WTC11 (cell line): ENCODE measurements at regions not wholly inside any gene's neighbourhood (a gene's known extent, or its start where the extent isn't known, plus 50 kb on each side); places are given as distances from the start of the nearest gene placed in this dataset.

ENCODE experiments used
- ATAC-seq: fragments of 200-7000 bp; cut with Tn5 transposase; 2 replicates; pipeline ENCODE4 v1.10.0; 2021; ENCODE audit warnings: mild to moderate bottlenecking, moderate library complexity
- CTCF ChIA-PET: fragments of 300-600 bp; sonication (Branson Sonifier 250); formaldehyde crosslinking; loops from one replicate; lab custom pipeline; 2021; ENCODE audit warnings: antibody characterized with exemption; lab: Charles Lee
- POLR2A ChIA-PET: fragments of 350-600 bp; sonication (Branson Sonifier 250); formaldehyde crosslinking; loops from one replicate; lab custom pipeline; 2021; ENCODE audit warnings: antibody characterized with exemption; lab: Charles Lee
- DNase-seq: peaks from one replicate; pipeline ENCODE4 v3.0.0; 2021; ENCODE audit warnings: low spot score
- H3K27ac Mint-ChIP-seq: 2 replicates; pipeline ENCODE4 v1.8.0; 2021; ENCODE audit warnings: mixed read lengths
- H3K27me3 Mint-ChIP-seq: 2 replicates; pipeline ENCODE4 v1.8.0; 2021; ENCODE audit warnings: low read depth, mild to moderate bottlenecking, moderate library complexity, mixed read lengths
- H3K36me3 Mint-ChIP-seq: 2 replicates; pipeline ENCODE4 v1.8.0; 2021; ENCODE audit warnings: mixed read lengths
- H3K4me1 Mint-ChIP-seq: 2 replicates; pipeline ENCODE4 v1.8.0; 2022; ENCODE audit warnings: mixed read lengths
- H3K4me3 Mint-ChIP-seq: 2 replicates; pipeline ENCODE4 v1.8.0; 2021; ENCODE audit warnings: mild to moderate bottlenecking, moderate library complexity, mixed read lengths
- H3K9me3 Mint-ChIP-seq: 2 replicates; pipeline ENCODE4 v1.8.0; 2021; ENCODE audit warnings: mixed read lengths
- AR ChIP-seq: fragments of 250-450 bp; sonication (Bioruptor Pico); IDR thresholded peaks from 2 replicates; pipeline ENCODE4 v1.9.0; 2021; ENCODE audit warnings: mild to moderate bottlenecking
- CBFB ChIP-seq: sonication (generic); formaldehyde crosslinking; IDR thresholded peaks from 2 replicates; pipeline ENCODE4 v1.8.1; 2022; ENCODE audit warnings: mild to moderate bottlenecking, low read depth, missing genetic modification reagents
- FOXP4 ChIP-seq: sonication (generic); formaldehyde crosslinking; IDR thresholded peaks from 2 replicates; pipeline ENCODE4 v1.8.0; 2022; ENCODE audit warnings: mild to moderate bottlenecking, missing genetic modification reagents
- MAX ChIP-seq: sonication (generic); formaldehyde crosslinking; IDR thresholded peaks from 2 replicates; pipeline ENCODE4 v1.8.0; 2022; ENCODE audit warnings: mild to moderate bottlenecking, missing genetic modification reagents
- NFATC4 ChIP-seq: fragments of 250-450 bp; sonication (Bioruptor Pico); IDR thresholded peaks from 2 replicates; pipeline ENCODE4 v1.9.0; 2021; ENCODE audit warnings: mild to moderate bottlenecking
- NR1H2 ChIP-seq: sonication (generic); formaldehyde crosslinking; IDR thresholded peaks from 2 replicates; pipeline ENCODE4 v1.9.0; 2021; ENCODE audit warnings: mild to moderate bottlenecking, moderate library complexity, missing genetic modification reagents
- PRDM15 ChIP-seq: sonication (generic); formaldehyde crosslinking; IDR thresholded peaks from 2 replicates; pipeline ENCODE4 v1.8.0; 2022; ENCODE audit warnings: missing genetic modification reagents
- RORB ChIP-seq: fragments of 250-450 bp; sonication (Bioruptor Pico); IDR thresholded peaks from 2 replicates; pipeline ENCODE4 v1.9.0; 2021; ENCODE audit warnings: mild to moderate bottlenecking
- SMAD3 ChIP-seq: sonication (generic); formaldehyde crosslinking; IDR thresholded peaks from 2 replicates; pipeline ENCODE4 v1.8.0; 2022; ENCODE audit warnings: missing genetic modification reagents, mild to moderate bottlenecking, borderline replicate concordance
- STAT6 ChIP-seq: sonication (generic); formaldehyde crosslinking; conservative IDR thresholded peaks from 2 replicates; pipeline ENCODE4 v1.8.1; 2023; ENCODE audit warnings: mild to moderate bottlenecking, low read depth, missing genetic modification reagents, moderate library complexity
- ZNF317 ChIP-seq: sonication (generic); formaldehyde crosslinking; IDR thresholded peaks from 2 replicates; pipeline ENCODE4 v1.8.1; 2023; ENCODE audit warnings: low read depth, mild to moderate bottlenecking, moderate library complexity, missing genetic modification reagents, borderline replicate concordance
- ZSCAN18 ChIP-seq: fragments of 250-450 bp; sonication (Bioruptor Pico); IDR thresholded peaks from 2 replicates; pipeline ENCODE4 v2.1.2; 2022; ENCODE audit warnings: mild to moderate bottlenecking, moderate library complexity

GRCh38 chr20:51331481-51331880 is 211.0 kb downstream of the NFATC2 start:
- ChIA-PET POLR2A (no interaction called here), CTCF (interaction anchor here (1.2 to 2.6 kb wide), 3 partner anchors 13 to 344 kb away, joined by 4 to 14 read pairs (median 7); no protein-coding TSS in a partner anchor)
- no peaks in the 10 kb centered on the region; the same call in 1 of the 2 replicates for H3K27me3 Mint-ChIP-seq

GRCh38 chr20:51329845-51330244 is 212.7 kb downstream of the NFATC2 start:
- H3K27ac Mint-ChIP-seq = no peak overlapping the region
- no peak for TF ChIP-seq ZSCAN18 (CRISPR knock-in tag)
- no peak for TF ChIP-seq SMAD3 (CRISPR knock-in tag)
- TF ChIP-seq ZNF317 (CRISPR knock-in tag) = peak; percentile 80
- no peak for TF ChIP-seq STAT6 (CRISPR knock-in tag)
- TF ChIP-seq AR = no peak
- TF ChIP-seq PRDM15 = no peak
- TF ChIP-seq MAX (CRISPR knock-in tag) = no peak
- H3K4me1 Mint-ChIP-seq = peaks cover 2% of the 10 kb centered on the region; the same call in 1 of the 2 replicates
- POLR2A ChIA-PET = no interaction called here
- H3K36me3 Mint-ChIP-seq = no peaks in the 10 kb centered on the region; the same call in 1 of the 2 replicates
- H3K9me3 Mint-ChIP-seq = peaks cover 10% of the 10 kb centered on the region
- ATAC-seq = no peak
- CTCF ChIA-PET = interaction anchor here (9.9 kb wide), 1 partner anchor 340 kb away, joined by 211 read pairs; no protein-coding TSS in a partner anchor
- no peak for DNase-seq
- no peak overlapping the region for H3K4me3 Mint-ChIP-seq
- H3K27me3 Mint-ChIP-seq = no peaks in the 10 kb centered on the region; the same call in 1 of the 2 replicates

More at GRCh38 chr20:51331481-51331880, 211.0 kb downstream of the NFATC2 start:
- ATAC-seq (no peak), DNase-seq (no peak)
- TF ChIP-seq FOXP4 (CRISPR knock-in tag) (no peak), NR1H2 (CRISPR knock-in tag) (no peak), NFATC4 (no peak), RORB (CRISPR knock-in tag) (no peak), CBFB (CRISPR knock-in tag) (no peak)
- Mint-ChIP-seq H3K4me3 (no peak overlapping the region), H3K4me1 (no peaks in the 10 kb centered on the region), H3K9me3 (peaks cover 5% of the 10 kb centered on the region), H3K27ac (no peak overlapping the region), H3K36me3 (no peaks in the 10 kb centered on the region)
